ENCODE measurements at regions not wholly inside any gene's neighbourhood (a gene's known extent, or its start where the extent isn't known, plus 50 kb on each side); places are given as distances from the start of the nearest gene placed in this dataset.
"Not testable (repeated sequence)": the region's sequence is repeated elsewhere in the genome, so short reads cannot be mapped to it uniquely, and the experiment has no call there.

- no peak for DNase-seq (ENCODE audit: low spot score)
Observed at GRCh38 chr1:98113811-98114210, 193.0 kb upstream of the DPYD start.

DNA sequence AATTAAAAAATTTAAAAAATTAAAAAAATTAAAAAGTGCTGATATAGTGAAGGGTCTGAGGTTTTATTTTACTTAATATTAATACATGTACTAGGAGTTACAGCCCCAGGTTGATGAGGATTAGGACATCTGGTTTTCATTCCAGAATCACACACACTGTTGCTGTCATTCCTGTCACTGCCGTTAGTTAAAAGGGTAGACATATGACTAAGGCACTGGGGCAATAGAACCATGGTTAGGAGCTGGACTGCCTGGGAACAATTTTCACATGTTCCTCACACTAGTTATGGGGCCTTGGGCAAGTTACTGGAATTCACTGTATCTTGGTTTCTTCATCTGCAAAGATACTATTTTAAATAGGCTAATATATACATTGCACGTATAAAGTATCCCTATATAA lies 191.8 kb upstream of the DPYD start:
- DNase-seq (ENCODE audit: low spot score), result no peak

- DNase-seq (ENCODE audit: low spot score), result no peak
Observed at GRCh38 chr1:98110674-98111073, 189.8 kb upstream of the DPYD start.

DNA sequence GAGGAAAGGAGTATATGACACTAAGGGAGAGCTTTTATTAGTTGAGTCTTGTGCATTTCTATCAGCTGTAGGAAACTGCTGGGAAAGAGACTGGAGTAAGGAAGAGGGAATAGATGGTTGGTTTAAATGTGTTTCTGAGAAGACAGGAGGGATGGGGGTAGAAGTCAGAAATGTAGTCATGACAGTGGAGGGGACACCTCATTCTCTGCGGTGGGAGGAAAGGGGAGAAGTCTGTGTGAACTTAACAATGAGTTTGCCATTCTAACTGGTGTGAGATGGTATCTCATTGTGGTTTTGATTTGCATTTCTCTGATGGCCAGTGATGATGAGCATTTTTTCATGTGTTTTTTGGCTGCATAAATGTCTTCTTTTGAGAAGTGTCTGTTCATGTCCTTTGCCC lies 187.5 kb upstream of the DPYD start:
- not testable (repeated sequence) for DNase-seq (ENCODE audit: low spot score)

DNA sequence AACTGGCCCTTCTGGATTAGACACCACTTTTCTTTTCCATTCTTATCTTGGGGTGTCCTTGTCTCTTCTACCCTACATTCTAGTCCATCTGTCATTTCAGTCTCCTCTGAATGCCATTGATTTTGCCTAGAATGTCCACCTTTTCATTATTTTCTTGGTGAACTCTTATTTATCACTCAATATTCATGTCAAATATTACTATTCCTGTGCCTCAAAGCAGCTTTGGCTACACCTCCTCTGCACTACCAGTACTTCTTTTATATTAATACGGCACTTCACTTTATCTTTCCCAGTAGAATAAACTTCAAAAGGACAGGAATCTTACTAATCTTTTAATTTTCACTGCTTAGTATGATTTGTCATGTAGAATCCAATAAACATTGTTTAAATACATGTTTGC lies 186.4 kb upstream of the DPYD start:
- DNase-seq (ENCODE audit: low spot score), result no peak

GRCh38 chr1:98104289-98104688 lies 183.5 kb upstream of the DPYD start:
- no peak for DNase-seq (ENCODE audit: low spot score)

DNA sequence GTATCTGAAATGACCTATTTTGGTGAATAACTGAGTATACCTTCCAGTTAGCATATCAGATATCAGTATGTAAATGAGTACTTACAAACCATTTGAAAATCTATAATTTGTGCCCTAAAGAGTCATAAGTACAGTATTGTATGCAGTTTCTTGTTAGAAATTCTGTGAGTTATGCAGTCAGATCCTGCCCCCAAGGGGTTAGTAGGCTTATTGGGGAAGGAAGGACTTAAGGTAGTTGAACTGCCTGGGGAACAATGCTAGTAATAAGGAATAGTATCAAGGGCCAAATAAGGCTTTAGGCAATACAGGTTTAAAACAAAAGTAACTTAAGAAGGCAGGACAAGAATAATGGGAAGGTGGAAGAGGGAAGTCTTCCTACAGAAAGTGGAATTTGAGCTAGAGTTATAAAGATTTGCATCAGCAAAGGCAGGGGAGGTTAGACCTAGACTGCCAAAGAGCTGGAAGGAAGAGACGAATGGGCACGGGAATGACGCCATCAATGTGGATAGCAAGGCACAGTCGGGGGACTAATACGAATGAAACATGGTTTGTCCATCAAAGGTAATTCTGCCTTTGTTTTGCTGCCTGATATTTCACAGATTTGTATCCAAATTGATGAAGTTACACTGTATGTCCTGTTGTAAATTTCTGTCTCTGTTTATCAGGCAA lies 182.9 kb upstream of the DPYD start:
- no peak for DNase-seq (ENCODE audit: low spot score)

DNA sequence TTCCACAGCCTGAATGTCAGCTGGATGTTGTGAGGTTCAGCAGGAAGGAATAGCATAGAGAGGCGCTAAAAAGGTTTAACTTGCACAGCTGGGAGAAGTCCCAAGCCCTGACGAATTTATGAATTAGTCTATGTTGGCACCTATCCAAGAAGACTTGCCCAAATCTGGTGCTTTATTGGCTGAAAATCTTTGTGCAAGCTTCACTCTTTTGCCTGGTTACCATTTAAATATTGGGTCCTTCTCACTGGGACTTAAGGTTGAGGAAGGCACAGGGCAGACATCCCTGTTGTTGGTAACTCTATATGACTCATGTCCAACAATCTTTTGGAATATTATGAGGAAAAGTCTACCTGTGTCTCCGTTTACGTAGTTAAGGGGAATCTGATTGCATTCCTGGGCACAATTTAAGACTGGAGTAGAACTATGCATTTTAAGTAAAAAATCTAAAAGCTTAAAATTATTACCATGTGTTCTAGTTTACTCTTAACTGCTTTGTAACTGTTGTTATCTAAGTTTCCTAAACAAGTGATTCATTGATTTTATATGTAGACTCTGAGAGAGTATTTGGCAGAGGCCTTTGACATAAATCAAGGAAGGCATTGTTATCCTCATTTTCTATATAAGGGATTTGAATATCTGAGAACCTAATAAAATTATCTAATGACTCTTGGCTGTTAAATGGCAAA lies 181.7 kb upstream of the DPYD start:
- DNase-seq (ENCODE audit: low spot score), result no peak

GRCh38 chr1:98101364-98101763 lies 180.5 kb upstream of the DPYD start:
- no peak for DNase-seq (ENCODE audit: low spot score)

- DNase-seq (ENCODE audit: low spot score), result no peak
Observed at GRCh38 chr1:98099501-98099900, 178.7 kb upstream of the DPYD start.

DNA sequence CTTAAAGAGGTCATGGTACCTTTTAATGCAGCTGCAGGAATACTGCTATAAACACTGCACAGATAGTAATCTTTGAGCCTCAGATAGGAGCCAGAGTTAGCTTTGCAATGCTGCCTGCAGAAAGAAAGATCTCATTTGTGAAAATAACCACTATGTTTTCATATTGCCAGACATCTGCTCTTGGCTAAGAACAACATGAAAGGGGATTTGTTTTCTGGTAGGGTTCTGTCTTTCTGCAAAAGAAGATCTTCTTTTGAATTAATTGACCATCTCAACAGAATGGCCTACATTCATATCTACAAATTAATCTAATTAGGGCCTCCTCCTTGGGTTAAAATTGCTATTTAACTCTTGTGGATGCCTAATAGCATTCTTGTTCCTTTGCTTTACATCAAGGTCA lies 177.6 kb upstream of the DPYD start:
- DNase-seq (ENCODE audit: low spot score), result no peak

- DNase-seq (ENCODE audit: low spot score), result no peak
Observed at GRCh38 chr1:98090351-98090750, 169.5 kb upstream of the DPYD start.

- DNase-seq (ENCODE audit: low spot score), result no peak
Observed at GRCh38 chr1:98088381-98088780, 167.5 kb upstream of the DPYD start.

- no peak for DNase-seq (ENCODE audit: low spot score)
Observed at GRCh38 chr1:98086796-98087441, 166.1 kb upstream of the DPYD start.

- DNase-seq (ENCODE audit: low spot score), result no peak
Observed at GRCh38 chr1:98086156-98086555, 165.3 kb upstream of the DPYD start.

- DNase-seq (ENCODE audit: low spot score), result no peak
Observed at GRCh38 chr1:98084188-98084587, 163.4 kb upstream of the DPYD start.

- DNase-seq (ENCODE audit: low spot score), result no peak
Observed at GRCh38 chr1:98081944-98082343, 161.1 kb upstream of the DPYD start.

- no peak for DNase-seq (ENCODE audit: low spot score)
Observed at GRCh38 chr1:98078596-98078995, 157.8 kb upstream of the DPYD start.

GRCh38 chr1:98077691-98078090 lies 156.9 kb upstream of the DPYD start:
- no peak for DNase-seq (ENCODE audit: low spot score)

GRCh38 chr1:98075626-98076025 lies 154.8 kb upstream of the DPYD start:
- no peak for DNase-seq (ENCODE audit: low spot score)

GRCh38 chr1:98073823-98074222 lies 153.0 kb upstream of the DPYD start:
- no peak for DNase-seq (ENCODE audit: low spot score)

GRCh38 chr1:98073106-98073505 lies 152.3 kb upstream of the DPYD start:
- no peak for DNase-seq (ENCODE audit: low spot score)

DNA sequence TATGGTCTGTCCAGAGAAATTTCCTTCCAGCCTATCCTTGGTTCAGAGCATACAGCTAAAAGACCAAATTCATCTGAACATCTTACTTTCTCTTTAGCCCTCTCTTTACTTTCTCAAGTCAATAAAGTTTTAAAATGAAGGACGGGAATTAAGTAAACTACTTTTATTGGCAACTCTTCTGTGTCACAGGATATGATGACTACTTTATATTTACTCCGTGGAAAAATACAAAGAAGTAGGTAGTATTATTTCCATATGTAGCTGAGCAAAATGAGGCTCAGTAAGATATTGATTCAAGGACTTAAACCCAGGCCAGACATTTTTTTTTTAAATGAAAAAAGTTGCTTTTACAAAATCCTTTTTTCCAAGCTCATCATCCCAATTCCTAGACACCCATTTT lies 151.2 kb upstream of the DPYD start:
- no peak for DNase-seq (ENCODE audit: low spot score)

DNA sequence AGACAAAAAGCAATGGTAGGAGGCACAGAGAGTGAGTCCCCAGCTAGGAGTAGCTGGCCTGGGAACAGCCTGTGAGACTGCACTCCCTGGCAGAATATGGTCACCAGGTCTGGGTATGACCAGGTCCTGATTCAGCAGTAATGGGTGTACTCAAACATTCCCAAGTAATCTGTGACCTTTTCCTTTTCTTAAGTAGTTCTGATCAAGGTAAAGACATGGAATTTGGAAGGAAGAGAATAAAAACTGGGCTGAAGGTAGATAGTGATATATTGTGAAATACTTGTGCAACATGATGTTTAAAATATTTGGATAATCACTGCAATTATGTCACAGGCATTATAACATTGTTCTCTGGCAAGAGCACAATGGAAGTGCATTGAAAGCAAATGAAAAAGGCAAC lies 147.2 kb upstream of the DPYD start:
- no peak for DNase-seq (ENCODE audit: low spot score)

All from NAMALWA (cell line).